ENCODE measurements at regions not wholly inside any gene's neighbourhood (a gene's known extent, or its start where the extent isn't known, plus 50 kb on each side); places are given as distances from the start of the nearest gene placed in this dataset.

- H3K36me3 ChIP-seq (ENCODE audit: control insufficient read depth, insufficient read depth, low read length) = no peaks in the 10 kb centered on the region
- in situ Hi-C loops (cut with HindIII; ENCODE audit: low pct_unique_long_range_greater_than_20kb, low sequenced_read_pairs) = no loop called here
- H3K27me3 ChIP-seq (ENCODE audit: control insufficient read depth, insufficient read depth, low read length) = no peaks in the 10 kb centered on the region
- peaks cover 3% of the 10 kb centered on the region; the same call in 1 of the 2 replicates for H3K9me3 ChIP-seq (ENCODE audit: control insufficient read depth, insufficient read depth, low read depth, low read length)
- ChIA-PET CTCF (no interaction called here), POLR2A (interaction anchor here (0.6 kb wide), 1 partner anchor 38 kb away, joined by 3 read pairs; no protein-coding TSS in a partner anchor)
- no peak overlapping the region for H3K27ac ChIP-seq (ENCODE audit: low read length)
- no peak overlapping the region for H3K4me3 ChIP-seq (ENCODE audit: low read depth in 2 of 2, low read length in 2 of 2)
- ATAC-seq (no peak), DNase-seq (ENCODE audit: low read depth, low spot score) (no peak)
- no peaks in the 10 kb centered on the region for H3K4me1 ChIP-seq (ENCODE audit: control insufficient read depth, insufficient read depth, low read length)
- TF ChIP-seq POLR2AphosphoS5 (IDR thresholded peaks at IDR 0.05; ENCODE audit: low read depth, low read length) = no peak
- TF ChIP-seq REST (IDR thresholded peaks at IDR 0.05; ENCODE audit: insufficient read depth in 1 of 2, low read depth in 2 of 2, low read length in 1 of 2) = no peak
- TF ChIP-seq CTCF (IDR thresholded peaks at IDR 0.05) = no peak
- no peak for TF ChIP-seq SIN3A (IDR thresholded peaks at IDR 0.05; ENCODE audit: borderline replicate concordance, insufficient read depth, low read depth, low read length)
- no peak for TF ChIP-seq TCF7L2 (IDR thresholded peaks at IDR 0.05; ENCODE audit: low read depth, low read length)
- intact Hi-C loops (cut with micrococcal nuclease; ENCODE audit: unreplicated experiment) = no loop called here
- BruUV-seq (replicated peaks) = no TSS peak
Observed at GRCh38 chr12:69015831-69016230, 82.9 kb upstream of the CPM start.

- no TSS peak for BruUV-seq (replicated peaks)
- DNase-seq (ENCODE audit: low read depth, low spot score) (no peak), ATAC-seq (no peak)
- no peak overlapping the region for H3K27ac ChIP-seq (ENCODE audit: low read length)
- H3K4me1 ChIP-seq (ENCODE audit: control insufficient read depth, insufficient read depth, low read length) = no peaks in the 10 kb centered on the region
- ChIA-PET POLR2A (no interaction called here), CTCF (no interaction called here)
- H3K36me3 ChIP-seq (ENCODE audit: control insufficient read depth, insufficient read depth, low read length) = no peaks in the 10 kb centered on the region
- peaks cover 3% of the 10 kb centered on the region; the same call in 1 of the 2 replicates for H3K9me3 ChIP-seq (ENCODE audit: control insufficient read depth, insufficient read depth, low read depth, low read length)
- TF ChIP-seq CTCF (IDR thresholded peaks at IDR 0.05) (no peak), POLR2AphosphoS5 (IDR thresholded peaks at IDR 0.05; ENCODE audit: low read depth, low read length) (no peak), SIN3A (IDR thresholded peaks at IDR 0.05; ENCODE audit: borderline replicate concordance, insufficient read depth, low read depth, low read length) (no peak), TCF7L2 (IDR thresholded peaks at IDR 0.05; ENCODE audit: low read depth, low read length) (no peak), REST (IDR thresholded peaks at IDR 0.05; ENCODE audit: insufficient read depth in 1 of 2, low read depth in 2 of 2, low read length in 1 of 2) (no peak)
- H3K4me3 ChIP-seq (ENCODE audit: low read depth in 2 of 2, low read length in 2 of 2) = no peak overlapping the region
- H3K27me3 ChIP-seq (ENCODE audit: control insufficient read depth, insufficient read depth, low read length) = no peaks in the 10 kb centered on the region
- in situ Hi-C loops (cut with HindIII; ENCODE audit: low pct_unique_long_range_greater_than_20kb, low sequenced_read_pairs) (no loop called here), intact Hi-C loops (cut with micrococcal nuclease; ENCODE audit: unreplicated experiment) (no loop called here)
Observed at GRCh38 chr12:69019082-69019481, 86.1 kb upstream of the CPM start.

All from Panc1 (cell line).